NT2/D1 (cell line): ENCODE measurements at regions not wholly inside any gene's neighbourhood (a gene's known extent, or its start where the extent isn't known, plus 50 kb on each side); places are given as distances from the start of the nearest gene placed in this dataset.

Source experiments
- SUZ12 ChIP-seq: IDR thresholded peaks from 2 replicates; pipeline ENCODE4 v1.6.1; 2011; ENCODE audit not compliant: insufficient read length, insufficient read depth; ENCODE audit errors: extremely low read depth
- ZNF274 ChIP-seq: IDR thresholded peaks from 2 replicates; pipeline ENCODE4 v1.6.1; 2011; ENCODE audit warnings: mild to moderate bottlenecking, low read depth, low read length

DNA sequence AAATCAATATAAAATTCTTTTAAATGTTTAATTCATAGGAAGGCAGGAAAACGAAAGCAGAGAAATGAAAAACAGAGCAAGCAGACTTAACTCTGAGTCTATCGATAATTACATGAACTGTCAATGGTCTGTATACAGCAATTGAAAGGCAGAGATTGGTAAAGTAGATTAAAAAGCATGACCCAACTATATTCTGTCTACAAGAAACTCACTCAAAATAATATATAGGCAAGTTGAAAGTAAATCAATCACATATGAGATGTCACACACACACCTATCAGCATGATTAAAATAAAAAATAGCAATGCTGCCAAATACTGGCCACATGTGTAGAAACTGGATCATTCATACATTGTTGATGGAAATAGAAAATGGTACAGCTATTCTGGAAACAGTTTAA is 136.4 kb upstream of the CYP1B1 start:
- TF ChIP-seq ZNF274 (no peak), SUZ12 (no peak)
